Activated naive CD8-positive, alpha-beta T cell treated with anti-CD3 and anti-CD28 coated beads, Interleukin-2, amount 10 ng/mL, durations not matched to agents 7 days and 5 days (primary cell): ENCODE measurements at regions not wholly inside any gene's neighbourhood (a gene's known extent, or its start where the extent isn't known, plus 50 kb on each side); places are given as distances from the start of the nearest gene placed in this dataset.

ENCODE experiments used
- ATAC-seq: fragments of 150-1000 bp; cut with Tn5 transposase; one replicate; pipeline ENCODE4 v1.10.0; 2021; ENCODE audit warnings: low read depth, moderate library complexity
- POLR2A ChIA-PET: fragments of 350-600 bp; sonication (Branson Sonifier 250); formaldehyde crosslinking; loops from one replicate; lab custom pipeline; 2021; ENCODE audit warnings: antibody characterized with exemption; lab: Charles Lee
- DNase-seq: peaks from one replicate; pipeline ENCODE4 v3.0.0; 2021
- H3K27ac Mint-ChIP-seq: one replicate; pipeline ENCODE4 v1.8.0; 2022; ENCODE audit warnings: mild to moderate bottlenecking, mixed read lengths
- H3K27me3 Mint-ChIP-seq: one replicate; pipeline ENCODE4 v1.8.0; 2022; ENCODE audit warnings: mild to moderate bottlenecking, moderate library complexity, mixed read lengths
- H3K36me3 Mint-ChIP-seq: one replicate; pipeline ENCODE4 v1.8.0; 2021; ENCODE audit warnings: mild to moderate bottlenecking, mixed read lengths
- H3K4me1 Mint-ChIP-seq: one replicate; pipeline ENCODE4 v1.8.0; 2021; ENCODE audit warnings: mixed read lengths
- H3K4me3 Mint-ChIP-seq: one replicate; pipeline ENCODE4 v1.8.0; 2022; ENCODE audit warnings: mild to moderate bottlenecking, moderate library complexity, mixed read lengths
- H3K9me3 Mint-ChIP-seq: one replicate; pipeline ENCODE4 v1.8.0; 2021; ENCODE audit warnings: mixed read lengths

DNA sequence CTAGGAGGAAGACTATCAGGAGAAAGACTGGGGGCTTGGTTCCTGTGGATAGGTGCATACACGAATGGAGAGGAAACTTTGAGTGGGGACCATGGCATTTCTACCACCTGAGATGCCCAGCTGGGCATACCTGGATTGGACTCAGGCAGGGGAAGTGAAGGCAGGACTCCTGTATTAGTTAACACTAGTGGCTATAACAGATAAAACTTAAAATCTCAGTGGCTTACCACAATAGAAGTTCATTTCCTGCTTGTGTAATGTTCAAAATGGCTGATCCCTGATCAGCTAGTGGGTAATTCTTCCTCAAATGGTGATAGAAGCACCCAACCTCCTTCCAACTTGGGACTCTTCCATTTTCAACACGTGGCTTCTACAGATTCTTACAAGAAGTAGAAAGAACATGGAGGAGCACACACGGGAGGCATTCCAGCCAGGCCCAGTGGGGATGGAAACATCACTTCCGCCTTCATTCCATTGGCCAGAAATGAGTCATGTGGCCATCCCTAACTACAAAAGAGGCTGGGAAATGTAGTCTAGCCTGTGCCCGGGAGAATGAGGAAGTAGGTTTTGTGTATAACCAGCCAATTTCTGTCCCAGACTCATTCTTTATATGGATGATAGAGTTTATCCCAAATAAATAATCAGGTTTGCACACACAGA, 112.1 kb downstream of the UTP18 start:
- Mint-ChIP-seq H3K36me3 (peaks cover 7% of the 10 kb centered on the region), H3K27me3 (no peaks in the 10 kb centered on the region), H3K27ac (peak overlapping the region; percentile 15), H3K4me1 (peaks cover 7% of the 10 kb centered on the region), H3K9me3 (peaks cover 7% of the 10 kb centered on the region), H3K4me3 (no peak overlapping the region)
- DNase-seq (no peak), ATAC-seq (no peak)
- POLR2A ChIA-PET, result no interaction called here

- POLR2A ChIA-PET, result no interaction called here
- ATAC-seq (no peak), DNase-seq (no peak)
- Mint-ChIP-seq H3K4me3 (no peak overlapping the region), H3K36me3 (peaks cover 7% of the 10 kb centered on the region), H3K27ac (no peak overlapping the region), H3K27me3 (no peaks in the 10 kb centered on the region), H3K9me3 (peaks cover 7% of the 10 kb centered on the region), H3K4me1 (peaks cover 7% of the 10 kb centered on the region)
Measured at GRCh38 chr17:51373489-51374152, 113.3 kb downstream of the UTP18 start.

- H3K9me3 Mint-ChIP-seq, result peaks cover 7% of the 10 kb centered on the region
- no peak overlapping the region for H3K27ac Mint-ChIP-seq
- POLR2A ChIA-PET, result no interaction called here
- peaks cover 7% of the 10 kb centered on the region for H3K4me1 Mint-ChIP-seq
- H3K4me3 Mint-ChIP-seq, result no peak overlapping the region
- H3K36me3 Mint-ChIP-seq, result peaks cover 7% of the 10 kb centered on the region
- no peaks in the 10 kb centered on the region for H3K27me3 Mint-ChIP-seq
- DNase-seq (no peak), ATAC-seq (no peak)
Measured at GRCh38 chr17:51374209-51374608, 113.9 kb downstream of the UTP18 start.

DNA sequence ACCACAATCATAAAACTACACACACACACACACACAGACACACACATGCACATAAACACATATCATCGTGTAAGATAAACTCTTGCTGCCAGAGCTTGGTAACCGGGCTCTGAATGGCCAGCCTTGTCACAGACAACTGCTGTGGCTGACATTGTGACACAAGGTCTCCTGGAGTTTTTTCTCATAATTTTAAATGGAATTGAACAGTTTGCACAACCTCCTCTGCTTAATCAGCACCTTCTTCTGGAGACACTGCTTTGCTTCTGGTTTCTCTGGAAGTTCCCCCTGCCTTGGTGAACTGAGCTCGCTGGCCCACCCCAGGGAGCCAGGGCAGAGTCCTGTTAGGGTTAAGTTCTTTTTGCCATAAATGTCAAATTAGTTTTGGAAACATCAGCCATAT, 115.4 kb downstream of the UTP18 start:
- H3K4me1 Mint-ChIP-seq, result peaks cover 7% of the 10 kb centered on the region
- ATAC-seq (no peak), DNase-seq (no peak)
- H3K27me3 Mint-ChIP-seq, result no peaks in the 10 kb centered on the region
- POLR2A ChIA-PET, result no interaction called here
- peaks cover 7% of the 10 kb centered on the region for H3K36me3 Mint-ChIP-seq
- no peak overlapping the region for H3K4me3 Mint-ChIP-seq
- no peak overlapping the region for H3K27ac Mint-ChIP-seq
- H3K9me3 Mint-ChIP-seq, result peaks cover 7% of the 10 kb centered on the region

DNA sequence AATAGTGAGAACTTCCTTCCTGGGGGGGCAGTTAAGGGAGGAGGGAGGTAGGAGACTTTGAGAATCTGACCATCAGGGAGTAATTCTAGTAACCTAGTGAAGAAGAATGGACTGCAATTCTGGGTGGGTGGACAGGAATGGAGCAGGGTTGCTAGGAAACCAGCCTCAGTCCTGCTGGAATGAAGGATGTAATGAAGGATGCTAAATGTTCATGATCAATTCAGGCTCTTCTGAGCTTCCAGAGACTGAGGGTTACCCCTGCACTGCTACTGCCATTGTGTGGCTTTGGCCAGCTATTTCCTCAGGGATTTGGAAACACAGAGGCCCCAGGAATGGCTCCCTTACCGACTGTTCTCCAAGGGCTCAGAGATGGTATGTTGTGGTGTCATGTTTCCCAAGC, 116.4 kb downstream of the UTP18 start:
- no peak for ATAC-seq
- H3K36me3 Mint-ChIP-seq, result peaks cover 7% of the 10 kb centered on the region
- H3K4me3 Mint-ChIP-seq, result no peak overlapping the region
- POLR2A ChIA-PET, result no interaction called here
- H3K27ac Mint-ChIP-seq, result no peak overlapping the region
- no peak for DNase-seq
- peaks cover 7% of the 10 kb centered on the region for H3K4me1 Mint-ChIP-seq
- no peaks in the 10 kb centered on the region for H3K27me3 Mint-ChIP-seq
- peaks cover 7% of the 10 kb centered on the region for H3K9me3 Mint-ChIP-seq

GRCh38 chr17:51381262-51381661, 120.9 kb downstream of the UTP18 start:
- no peak for DNase-seq
- H3K27me3 Mint-ChIP-seq, result no peaks in the 10 kb centered on the region
- no peak overlapping the region for H3K27ac Mint-ChIP-seq
- POLR2A ChIA-PET, result no interaction called here
- ATAC-seq, result no peak
- no peak overlapping the region for H3K4me3 Mint-ChIP-seq
- no peaks in the 10 kb centered on the region for H3K9me3 Mint-ChIP-seq
- H3K4me1 Mint-ChIP-seq, result no peaks in the 10 kb centered on the region
- H3K36me3 Mint-ChIP-seq, result no peaks in the 10 kb centered on the region

- H3K4me3 Mint-ChIP-seq, result no peak overlapping the region
Measured at GRCh38 chr17:51385208-51385607, 124.9 kb downstream of the UTP18 start.

DNA sequence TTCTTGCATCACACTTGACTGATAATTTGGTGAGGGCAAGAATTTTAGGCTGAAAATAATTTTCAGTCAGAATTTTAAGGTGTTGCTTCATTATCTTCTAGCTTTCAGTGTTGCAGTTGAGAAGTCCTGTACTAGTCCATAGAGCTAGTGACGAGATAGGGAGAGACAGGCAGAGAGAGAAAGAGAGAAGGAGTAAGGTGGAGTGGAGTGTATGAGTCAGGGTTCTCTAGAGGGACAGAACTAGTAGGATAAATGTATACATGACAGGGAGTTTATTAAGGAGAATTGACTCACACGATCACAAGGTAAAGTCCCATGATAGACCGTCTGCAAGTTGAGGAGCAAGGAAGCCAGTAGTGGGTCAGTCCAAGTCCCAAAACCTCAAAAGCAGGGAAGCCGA, 127.2 kb downstream of the UTP18 start:
- no peak overlapping the region for H3K27ac Mint-ChIP-seq
- H3K27me3 Mint-ChIP-seq, result peaks cover 7% of the 10 kb centered on the region
- POLR2A ChIA-PET, result no interaction called here
- H3K4me1 Mint-ChIP-seq, result no peaks in the 10 kb centered on the region
- DNase-seq (no peak), ATAC-seq (no peak)
- H3K36me3 Mint-ChIP-seq, result no peaks in the 10 kb centered on the region
- H3K9me3 Mint-ChIP-seq, result no peaks in the 10 kb centered on the region
- no peak overlapping the region for H3K4me3 Mint-ChIP-seq

More at GRCh38 chr17:51385208-51385607, 124.9 kb downstream of the UTP18 start:
- no peaks in the 10 kb centered on the region for H3K4me1 Mint-ChIP-seq
- POLR2A ChIA-PET, result no interaction called here
- no peak overlapping the region for H3K27ac Mint-ChIP-seq
- no peak for ATAC-seq
- H3K36me3 Mint-ChIP-seq, result no peaks in the 10 kb centered on the region
- H3K27me3 Mint-ChIP-seq, result peaks cover 4% of the 10 kb centered on the region
- no peak for DNase-seq
- H3K9me3 Mint-ChIP-seq, result no peaks in the 10 kb centered on the region

DNA sequence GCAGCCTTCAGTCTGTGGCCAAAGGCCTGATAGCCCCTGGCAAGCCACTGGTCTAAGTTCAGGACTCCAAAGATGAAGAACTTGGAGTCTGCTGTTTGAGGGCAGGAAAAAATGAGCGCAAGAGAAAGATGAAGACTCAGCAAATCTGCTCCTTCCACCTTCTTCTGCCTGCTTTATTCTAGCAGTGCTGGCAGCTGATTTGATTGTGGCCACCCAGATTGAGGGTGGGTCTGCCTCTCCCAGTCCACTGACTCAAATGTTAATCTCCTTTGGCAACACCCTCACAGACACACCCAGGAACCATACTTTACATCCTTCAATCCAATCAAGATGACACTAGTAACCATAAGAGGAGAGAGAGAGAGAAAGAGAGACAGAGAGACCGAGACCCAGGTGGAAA, 127.6 kb downstream of the UTP18 start:
- Mint-ChIP-seq H3K4me3 (no peak overlapping the region), H3K4me1 (no peaks in the 10 kb centered on the region), H3K27ac (no peak overlapping the region), H3K27me3 (peaks cover 7% of the 10 kb centered on the region), H3K36me3 (no peaks in the 10 kb centered on the region), H3K9me3 (no peaks in the 10 kb centered on the region)
- ATAC-seq (no peak), DNase-seq (no peak)
- POLR2A ChIA-PET, result no interaction called here

GRCh38 chr17:51389875-51390274, 129.5 kb downstream of the UTP18 start:
- H3K36me3 Mint-ChIP-seq, result no peaks in the 10 kb centered on the region
- no peaks in the 10 kb centered on the region for H3K4me1 Mint-ChIP-seq
- DNase-seq (no peak), ATAC-seq (no peak)
- no peak overlapping the region for H3K27ac Mint-ChIP-seq
- H3K27me3 Mint-ChIP-seq, result peaks cover 7% of the 10 kb centered on the region
- H3K9me3 Mint-ChIP-seq, result no peaks in the 10 kb centered on the region
- POLR2A ChIA-PET, result no interaction called here
- no peak overlapping the region for H3K4me3 Mint-ChIP-seq

GRCh38 chr17:51391982-51392654, 131.8 kb downstream of the UTP18 start:
- H3K27me3 Mint-ChIP-seq, result peaks cover 7% of the 10 kb centered on the region
- ATAC-seq (no peak), DNase-seq (no peak)
- POLR2A ChIA-PET, result no interaction called here
- no peak overlapping the region for H3K27ac Mint-ChIP-seq
- H3K36me3 Mint-ChIP-seq, result no peaks in the 10 kb centered on the region
- H3K9me3 Mint-ChIP-seq, result no peaks in the 10 kb centered on the region
- H3K4me3 Mint-ChIP-seq, result no peak overlapping the region
- H3K4me1 Mint-ChIP-seq, result no peaks in the 10 kb centered on the region

- H3K27me3 Mint-ChIP-seq, result peaks cover 3% of the 10 kb centered on the region
- POLR2A ChIA-PET, result no interaction called here
- ATAC-seq, result no peak
- no peak overlapping the region for H3K4me3 Mint-ChIP-seq
- H3K4me1 Mint-ChIP-seq, result no peaks in the 10 kb centered on the region
- H3K36me3 Mint-ChIP-seq, result no peaks in the 10 kb centered on the region
- DNase-seq, result no peak
- no peaks in the 10 kb centered on the region for H3K9me3 Mint-ChIP-seq
- no peak overlapping the region for H3K27ac Mint-ChIP-seq
Measured at GRCh38 chr17:51395621-51396020, 135.3 kb downstream of the UTP18 start.

GRCh38 chr17:51397361-51398127, 137.2 kb downstream of the UTP18 start:
- DNase-seq, result no peak
- Mint-ChIP-seq H3K27me3 (no peaks in the 10 kb centered on the region), H3K36me3 (no peaks in the 10 kb centered on the region), H3K4me3 (no peak overlapping the region), H3K27ac (no peak overlapping the region), H3K9me3 (no peaks in the 10 kb centered on the region), H3K4me1 (no peaks in the 10 kb centered on the region)
- no peak for ATAC-seq
- POLR2A ChIA-PET, result no interaction called here
